ENCODE measurements at regions not wholly inside any gene's neighbourhood (a gene's known extent, or its start where the extent isn't known, plus 50 kb on each side); places are given as distances from the start of the nearest gene placed in this dataset.

- H3K4me2 ChIP-seq (ENCODE audit: insufficient read depth, low read length), result no peak overlapping the region
- no peaks in the 10 kb centered on the region for H3K9me3 ChIP-seq (replicated peaks; ENCODE audit: control insufficient read depth, insufficient read depth, low read length)
- BruUV-seq (replicated peaks), result no TSS peak
- CTCF ChIA-PET, result interaction anchor here (1.0 kb wide), 1 partner anchor 9 kb away, joined by 3 read pairs; no protein-coding TSS in a partner anchor
- POLR2A ChIA-PET, result no interaction called here
- no peak overlapping the region for H2AFZ ChIP-seq (ENCODE audit: low read depth, low read length)
- peaks cover 34% of the 10 kb centered on the region for H3K4me1 ChIP-seq (ENCODE audit: control insufficient read depth, extremely low read depth, insufficient read depth, low read length)
- no peaks in the 10 kb centered on the region for H3K27me3 ChIP-seq (ENCODE audit: control insufficient read depth in 2 of 2, insufficient read depth in 2 of 2, low read length in 2 of 2)
- intact Hi-C loops (cut with micrococcal nuclease), result no loop called here
- H3K27ac ChIP-seq (ENCODE audit: insufficient read depth, low read depth, low read length), result no peak overlapping the region
- no peak for FAIRE-seq
- no peaks in the 10 kb centered on the region for H3K9me1 ChIP-seq (replicated peaks; ENCODE audit: control insufficient read depth, extremely low read depth, insufficient read depth, low read length)
- no peaks in the 10 kb centered on the region for H4K20me1 ChIP-seq (replicated peaks; ENCODE audit: control insufficient read depth, extremely low read depth, insufficient read depth, low read length)
- no peak for DNase-seq (ENCODE audit: low read depth, low spot score)
- dilution Hi-C loops (cut with MboI; ENCODE audit: extremely low pct_ligation_motif_present, low sequenced_read_pairs), result no loop called here
- TF ChIP-seq MYC (IDR thresholded peaks at IDR 0.05; ENCODE audit: low read depth, low read length) (no peak), POLR2A (IDR thresholded peaks at IDR 0.05; ENCODE audit: low read depth, low read length) (no peak), JUN (IDR thresholded peaks at IDR 0.05; ENCODE audit: borderline replicate concordance, insufficient read depth, insufficient read length, low read depth) (no peak), CTCF (IDR thresholded peaks at IDR 0.05; ENCODE audit: extremely low read depth in 1 of 2, insufficient read depth in 1 of 2, low read depth in 1 of 2, low read length in 2 of 2) (no peak), GATA2 (IDR thresholded peaks at IDR 0.05; ENCODE audit: insufficient read depth, insufficient read length, low read depth, low read length) (no peak), MAX (IDR thresholded peaks at IDR 0.05; ENCODE audit: insufficient read depth, insufficient read length) (no peak), POLR2AphosphoS5 (IDR thresholded peaks at IDR 0.05; ENCODE audit: insufficient read depth, low read depth, low read length) (no peak), FOS (IDR thresholded peaks at IDR 0.05; ENCODE audit: borderline replicate concordance, insufficient read depth, low read length) (no peak), EZH2 (IDR thresholded peaks at IDR 0.05; ENCODE audit: borderline replicate concordance, low read depth, low read length, severe bottlenecking) (no peak)
- H3K79me2 ChIP-seq (ENCODE audit: control insufficient read depth, insufficient read depth, low read length), result no peaks in the 10 kb centered on the region
- no peaks in the 10 kb centered on the region for H3K36me3 ChIP-seq (ENCODE audit: control insufficient read depth in 2 of 2, extremely low read depth in 1 of 2, insufficient read depth in 2 of 2, low read length in 2 of 2)
- H3K9ac ChIP-seq (replicated peaks; ENCODE audit: extremely low read depth, insufficient read depth, low read length), result no peak overlapping the region
- H3K4me3 ChIP-seq (replicated peaks in 1 of 3; ENCODE audit: insufficient read depth in 1 of 3, low read depth in 1 of 3, low read length in 3 of 3), result no peak overlapping the region
Observed at GRCh38 chr12:65616022-65616421, 208.3 kb upstream of the HMGA2 start.
